SJSA1 (cell line): ENCODE measurements at regions not wholly inside any gene's neighbourhood (a gene's known extent, or its start where the extent isn't known, plus 50 kb on each side); places are given as distances from the start of the nearest gene placed in this dataset.

Experiments used
- DNase-seq, 2 experiments: peaks; one replicate each; pipeline ENCODE4 v3.0.0-alpha.2; 2015 to 2020; ENCODE audit warnings: low spot score in 2 of 2, low read depth in 1 of 2
- H3K27ac ChIP-seq: fragments of 250-450 bp; sonication (Bioruptor Pico); 2 replicates; pipeline ENCODE4 v1.5.1; 2020; ENCODE audit warnings: mild to moderate bottlenecking, moderate library complexity
- H3K27me3 ChIP-seq: fragments of 250-450 bp; sonication (Bioruptor Pico); replicated peaks from 2 replicates; pipeline ENCODE4 v1.5.1; 2020; ENCODE audit warnings: mild to moderate bottlenecking, moderate library complexity
- H3K36me3 ChIP-seq: fragments of 250-450 bp; sonication (Bioruptor Pico); 2 replicates; pipeline ENCODE4 v1.5.1; 2020; ENCODE audit warnings: mild to moderate bottlenecking
- H3K4me1 ChIP-seq: fragments of 250-450 bp; sonication (Bioruptor Pico); replicated peaks from 2 replicates; pipeline ENCODE4 v1.6.1; 2021; ENCODE audit warnings: mild to moderate bottlenecking
- H3K4me3 ChIP-seq: fragments of 250-450 bp; sonication (Bioruptor Pico); 2 replicates; pipeline ENCODE4 v1.5.1; 2020; ENCODE audit warnings: mild to moderate bottlenecking
- H3K9me3 ChIP-seq: fragments of 250-450 bp; sonication (Bioruptor Pico); replicated peaks from 2 replicates; pipeline ENCODE4 v1.5.1; 2020; ENCODE audit warnings: mild to moderate bottlenecking

- Histone ChIP-seq H3K27ac (no peak overlapping the region), H3K4me3 (no peak overlapping the region), H3K4me1 (peaks cover 10% of the 10 kb centered on the region), H3K9me3 (no peaks in the 10 kb centered on the region), H3K27me3 (no peaks in the 10 kb centered on the region), H3K36me3 (no peaks in the 10 kb centered on the region)
- no peak for DNase-seq
Measured at GRCh38 chr5:143761663-143762062, 50.3 kb upstream of the HMHB1 start.

GRCh38 chr5:143760755-143761154, 51.2 kb upstream of the HMHB1 start:
- Histone ChIP-seq H3K4me1 (peaks cover 10% of the 10 kb centered on the region), H3K27me3 (no peaks in the 10 kb centered on the region), H3K27ac (no peak overlapping the region), H3K4me3 (no peak overlapping the region), H3K36me3 (no peaks in the 10 kb centered on the region), H3K9me3 (no peaks in the 10 kb centered on the region)
- DNase-seq: no peak

- Histone ChIP-seq H3K4me3 (no peak overlapping the region), H3K9me3 (no peaks in the 10 kb centered on the region), H3K27me3 (no peaks in the 10 kb centered on the region), H3K36me3 (no peaks in the 10 kb centered on the region), H3K4me1 (peaks cover 10% of the 10 kb centered on the region), H3K27ac (no peak overlapping the region)
- no peak for DNase-seq
Measured at GRCh38 chr5:143760131-143760505, 51.8 kb upstream of the HMHB1 start.

- Histone ChIP-seq H3K9me3 (no peaks in the 10 kb centered on the region), H3K4me1 (peaks cover 10% of the 10 kb centered on the region), H3K4me3 (no peak overlapping the region), H3K27ac (no peak overlapping the region), H3K36me3 (no peaks in the 10 kb centered on the region), H3K27me3 (no peaks in the 10 kb centered on the region)
- DNase-seq: no peak
Measured at GRCh38 chr5:143759396-143760130, 52.4 kb upstream of the HMHB1 start.

GRCh38 chr5:143758750-143759149, 53.2 kb upstream of the HMHB1 start:
- no peak for DNase-seq
- Histone ChIP-seq H3K9me3 (no peaks in the 10 kb centered on the region), H3K27me3 (no peaks in the 10 kb centered on the region), H3K36me3 (no peaks in the 10 kb centered on the region), H3K4me1 (peaks cover 10% of the 10 kb centered on the region), H3K4me3 (no peak overlapping the region), H3K27ac (no peak overlapping the region)

GRCh38 chr5:143758015-143758414, 53.9 kb upstream of the HMHB1 start:
- no peak overlapping the region for H3K27ac ChIP-seq
- peaks cover 10% of the 10 kb centered on the region for H3K4me1 ChIP-seq
- no peak for DNase-seq
- no peak overlapping the region for H3K4me3 ChIP-seq
- H3K9me3 ChIP-seq: no peaks in the 10 kb centered on the region
- H3K27me3 ChIP-seq: no peaks in the 10 kb centered on the region
- H3K36me3 ChIP-seq: no peaks in the 10 kb centered on the region

- no peak for DNase-seq
Measured at GRCh38 chr5:143757116-143757515, 54.8 kb upstream of the HMHB1 start.

GRCh38 chr5:143755966-143756365, 56.0 kb upstream of the HMHB1 start:
- Histone ChIP-seq H3K27me3 (no peaks in the 10 kb centered on the region), H3K27ac (no peak overlapping the region), H3K9me3 (no peaks in the 10 kb centered on the region), H3K4me1 (peaks cover 1% of the 10 kb centered on the region; the same call in 1 of the 2 replicates), H3K4me3 (no peak overlapping the region), H3K36me3 (no peaks in the 10 kb centered on the region)
- DNase-seq: no peak

More at GRCh38 chr5:143757116-143757515, 54.8 kb upstream of the HMHB1 start:
- peaks cover 10% of the 10 kb centered on the region for H3K4me1 ChIP-seq
- H3K36me3 ChIP-seq: no peaks in the 10 kb centered on the region
- H3K9me3 ChIP-seq: no peaks in the 10 kb centered on the region
- H3K27ac ChIP-seq: no peak overlapping the region
- H3K4me3 ChIP-seq: no peak overlapping the region
- H3K27me3 ChIP-seq: no peaks in the 10 kb centered on the region

GRCh38 chr5:143752165-143752850, 59.7 kb upstream of the HMHB1 start:
- Histone ChIP-seq H3K36me3 (no peaks in the 10 kb centered on the region), H3K27ac (no peak overlapping the region), H3K4me1 (no peaks in the 10 kb centered on the region), H3K9me3 (no peaks in the 10 kb centered on the region), H3K27me3 (no peaks in the 10 kb centered on the region), H3K4me3 (no peak overlapping the region)
- DNase-seq: no peak

- Histone ChIP-seq H3K36me3 (no peaks in the 10 kb centered on the region), H3K27ac (no peak overlapping the region), H3K27me3 (no peaks in the 10 kb centered on the region), H3K4me3 (no peak overlapping the region), H3K4me1 (no peaks in the 10 kb centered on the region), H3K9me3 (no peaks in the 10 kb centered on the region)
- no peak for DNase-seq
Measured at GRCh38 chr5:143751342-143751741, 60.6 kb upstream of the HMHB1 start.

- Histone ChIP-seq H3K4me3 (no peak overlapping the region), H3K27ac (no peak overlapping the region), H3K4me1 (no peaks in the 10 kb centered on the region), H3K9me3 (no peaks in the 10 kb centered on the region), H3K27me3 (no peaks in the 10 kb centered on the region), H3K36me3 (no peaks in the 10 kb centered on the region)
- DNase-seq: no peak
Measured at GRCh38 chr5:143749581-143750205, 62.3 kb upstream of the HMHB1 start.

GRCh38 chr5:143748516-143748915, 63.4 kb upstream of the HMHB1 start:
- Histone ChIP-seq H3K27me3 (no peaks in the 10 kb centered on the region), H3K9me3 (no peaks in the 10 kb centered on the region), H3K36me3 (no peaks in the 10 kb centered on the region), H3K4me1 (no peaks in the 10 kb centered on the region), H3K4me3 (no peak overlapping the region), H3K27ac (no peak overlapping the region)
- DNase-seq: no peak

GRCh38 chr5:143742951-143743350, 69.0 kb upstream of the HMHB1 start:
- no peak for DNase-seq

GRCh38 chr5:143741421-143741820, 70.5 kb upstream of the HMHB1 start:
- no peaks in the 10 kb centered on the region for H3K36me3 ChIP-seq
- no peak overlapping the region for H3K4me3 ChIP-seq
- 0 out of 2 replicates have a peak, but pooled peaks cover 3% of the 10 kb centered on the region for H3K4me1 ChIP-seq
- H3K9me3 ChIP-seq: no peaks in the 10 kb centered on the region
- DNase-seq: no peak
- H3K27me3 ChIP-seq: no peaks in the 10 kb centered on the region
- H3K27ac ChIP-seq: no peak overlapping the region

More at GRCh38 chr5:143742951-143743350, 69.0 kb upstream of the HMHB1 start:
- Histone ChIP-seq H3K9me3 (no peaks in the 10 kb centered on the region), H3K4me3 (no peak overlapping the region), H3K27me3 (no peaks in the 10 kb centered on the region), H3K27ac (no peak overlapping the region), H3K4me1 (0 out of 2 replicates have a peak, but pooled peaks cover 3% of the 10 kb centered on the region), H3K36me3 (no peaks in the 10 kb centered on the region)
